ENCODE measurements at regions not wholly inside any gene's neighbourhood (a gene's known extent, or its start where the extent isn't known, plus 50 kb on each side); places are given as distances from the start of the nearest gene placed in this dataset.

DNA sequence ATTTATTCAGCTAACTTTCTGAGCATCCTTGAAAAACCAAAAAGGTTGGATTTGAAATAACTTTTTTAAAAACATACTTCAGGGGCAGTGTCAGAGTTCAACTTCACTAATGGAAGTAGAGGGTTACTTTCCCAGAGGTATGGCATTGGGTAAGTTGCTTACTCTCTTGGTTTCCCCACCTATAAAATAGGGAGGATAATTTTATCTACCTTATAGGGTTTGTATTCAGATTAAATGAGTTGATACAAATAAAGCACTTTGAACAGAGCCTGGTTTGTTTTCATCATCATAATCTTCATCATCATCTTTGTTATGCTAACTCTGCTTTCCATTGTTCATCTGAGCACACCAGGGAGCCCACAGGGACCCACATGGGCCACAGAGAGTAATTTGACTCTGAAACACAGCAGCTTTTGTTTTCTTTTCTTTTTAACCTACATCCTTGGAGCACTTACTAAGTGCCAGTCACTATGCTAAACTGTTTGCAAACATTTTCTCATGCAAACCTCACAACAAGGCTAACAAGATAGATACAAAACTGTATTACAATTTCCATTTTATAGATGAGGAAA is 179.1 kb upstream of the SLC24A2 start:
- Histone ChIP-seq H3K9ac (ENCODE audit: low read depth, low read length, poor library complexity) (no peak overlapping the region), H2BK12ac (ENCODE audit: low read length) (no peak overlapping the region), H3K4me3 (ENCODE audit: low read length in 2 of 2) (no peak overlapping the region), H3K4ac (ENCODE audit: low read length) (no peak overlapping the region), H2AFZ (ENCODE audit: low read length) (no peak overlapping the region), H3K4me1 (ENCODE audit: control insufficient read depth in 2 of 2, insufficient read depth in 1 of 2, low read depth in 1 of 2, low read length in 2 of 2) (peaks cover 0 to 8% of the 10 kb centered on the region in 2 donors), H2BK120ac (ENCODE audit: low read depth, low read length) (no peak overlapping the region), H2BK15ac (ENCODE audit: low read length) (no peak overlapping the region), H3K27me3 (ENCODE audit: control insufficient read depth in 3 of 3, insufficient read depth in 3 of 3, low read depth in 1 of 3, low read length in 3 of 3) (no peaks in the 10 kb centered on the region), H3K23ac (ENCODE audit: low read depth, low read length, poor library complexity) (no peak overlapping the region), H2BK5ac (ENCODE audit: low read length) (no peak overlapping the region), H3K4me2 (ENCODE audit: insufficient read depth, low read length, poor library complexity, severe bottlenecking) (no peak overlapping the region), H3K14ac (ENCODE audit: low read length) (no peak overlapping the region), H4K8ac (ENCODE audit: low read depth, low read length) (no peak overlapping the region), H3K18ac (ENCODE audit: low read length) (no peak overlapping the region), H3K36me3 (replicated peaks in 1 of 2; ENCODE audit: control insufficient read depth in 2 of 2, insufficient read depth in 2 of 2, low read length in 2 of 2) (no peaks in the 10 kb centered on the region), H3K27ac (replicated peaks; ENCODE audit: low read length) (no peak overlapping the region), H3K79me1 (ENCODE audit: low read depth, low read length) (no peaks in the 10 kb centered on the region), H4K91ac (ENCODE audit: low read depth, low read length, poor library complexity) (no peak overlapping the region), H2AK5ac (ENCODE audit: low read depth, low read length) (no peak overlapping the region), H3K9me3 (replicated peaks in 1 of 2; ENCODE audit: control insufficient read depth in 2 of 2, insufficient read depth in 1 of 2, low read depth in 1 of 2, low read length in 2 of 2) (no peaks in the 10 kb centered on the region)
- no peak for DNase-seq (ENCODE audit: low spot score)

- no peak overlapping the region for H3K4me2 ChIP-seq (ENCODE audit: insufficient read depth, low read length, poor library complexity, severe bottlenecking)
- no peak overlapping the region for H3K18ac ChIP-seq (ENCODE audit: low read length)
- no peak overlapping the region for H2BK5ac ChIP-seq (ENCODE audit: low read length)
- H3K4me1 ChIP-seq (ENCODE audit: control insufficient read depth in 2 of 2, insufficient read depth in 1 of 2, low read depth in 1 of 2, low read length in 2 of 2), result peaks cover 0 to 8% of the 10 kb centered on the region in 2 donors
- H3K27me3 ChIP-seq (ENCODE audit: control insufficient read depth in 3 of 3, insufficient read depth in 3 of 3, low read depth in 1 of 3, low read length in 3 of 3), result no peaks in the 10 kb centered on the region
- no peak overlapping the region for H2BK15ac ChIP-seq (ENCODE audit: low read length)
- H3K79me1 ChIP-seq (ENCODE audit: low read depth, low read length), result no peaks in the 10 kb centered on the region
- H3K14ac ChIP-seq (ENCODE audit: low read length), result no peak overlapping the region
- H3K9ac ChIP-seq (ENCODE audit: low read depth, low read length, poor library complexity), result no peak overlapping the region
- no peaks in the 10 kb centered on the region for H3K36me3 ChIP-seq (replicated peaks in 1 of 2; ENCODE audit: control insufficient read depth in 2 of 2, insufficient read depth in 2 of 2, low read length in 2 of 2)
- H3K4me3 ChIP-seq (ENCODE audit: low read length in 2 of 2), result no peak overlapping the region
- H2BK120ac ChIP-seq (ENCODE audit: low read depth, low read length), result no peak overlapping the region
- H3K9me3 ChIP-seq (replicated peaks in 1 of 2; ENCODE audit: control insufficient read depth in 2 of 2, insufficient read depth in 1 of 2, low read depth in 1 of 2, low read length in 2 of 2), result no peaks in the 10 kb centered on the region
- no peak overlapping the region for H3K27ac ChIP-seq (replicated peaks; ENCODE audit: low read length)
- H2AFZ ChIP-seq (ENCODE audit: low read length), result no peak overlapping the region
- H3K23ac ChIP-seq (ENCODE audit: low read depth, low read length, poor library complexity), result no peak overlapping the region
- H2AK5ac ChIP-seq (ENCODE audit: low read depth, low read length), result no peak overlapping the region
- no peak for DNase-seq (ENCODE audit: low spot score)
- no peak overlapping the region for H4K91ac ChIP-seq (ENCODE audit: low read depth, low read length, poor library complexity)
- H4K8ac ChIP-seq (ENCODE audit: low read depth, low read length), result no peak overlapping the region
- no peak overlapping the region for H3K4ac ChIP-seq (ENCODE audit: low read length)
- H2BK12ac ChIP-seq (ENCODE audit: low read length), result no peak overlapping the region
- no CpG with 5 or more reads among the region's 1 CpG for WGBS, 2 donors (ENCODE audit: extremely low coverage in 2 of 2, insufficient read length in 2 of 2, insufficient replicate concordance in 1 of 2)
These were observed 178.5 kb upstream of the SLC24A2 start for GRCh38 chr9:19967216-19967887.

GRCh38 chr9:19965336-19965735 is 176.5 kb upstream of the SLC24A2 start:
- H3K9ac ChIP-seq (ENCODE audit: low read depth, low read length, poor library complexity), result no peak overlapping the region
- H3K27ac ChIP-seq (replicated peaks; ENCODE audit: low read length), result no peak overlapping the region
- H2BK12ac ChIP-seq (ENCODE audit: low read length), result no peak overlapping the region
- no peak overlapping the region for H3K4me2 ChIP-seq (ENCODE audit: insufficient read depth, low read length, poor library complexity, severe bottlenecking)
- H4K8ac ChIP-seq (ENCODE audit: low read depth, low read length), result no peak overlapping the region
- no CpG with 5 or more reads among the region's 4 CpGs for WGBS, 2 donors (ENCODE audit: extremely low coverage in 2 of 2, insufficient read length in 2 of 2, insufficient replicate concordance in 1 of 2)
- H3K18ac ChIP-seq (ENCODE audit: low read length), result no peak overlapping the region
- peaks cover 0 to 8% of the 10 kb centered on the region in 2 donors for H3K4me1 ChIP-seq (ENCODE audit: control insufficient read depth in 2 of 2, insufficient read depth in 1 of 2, low read depth in 1 of 2, low read length in 2 of 2)
- H3K4ac ChIP-seq (ENCODE audit: low read length), result no peak overlapping the region
- no peaks in the 10 kb centered on the region for H3K36me3 ChIP-seq (replicated peaks in 1 of 2; ENCODE audit: control insufficient read depth in 2 of 2, insufficient read depth in 2 of 2, low read length in 2 of 2)
- H3K4me3 ChIP-seq (ENCODE audit: low read length in 2 of 2), result no peak overlapping the region
- DNase-seq (ENCODE audit: low spot score), result no peak
- no peak overlapping the region for H4K91ac ChIP-seq (ENCODE audit: low read depth, low read length, poor library complexity)
- H2AK5ac ChIP-seq (ENCODE audit: low read depth, low read length), result no peak overlapping the region
- H3K27me3 ChIP-seq (ENCODE audit: control insufficient read depth in 3 of 3, insufficient read depth in 3 of 3, low read depth in 1 of 3, low read length in 3 of 3), result no peaks in the 10 kb centered on the region
- H3K14ac ChIP-seq (ENCODE audit: low read length), result no peak overlapping the region
- no peak overlapping the region for H2BK120ac ChIP-seq (ENCODE audit: low read depth, low read length)
- H2BK5ac ChIP-seq (ENCODE audit: low read length), result no peak overlapping the region
- H3K9me3 ChIP-seq (replicated peaks in 1 of 2; ENCODE audit: control insufficient read depth in 2 of 2, insufficient read depth in 1 of 2, low read depth in 1 of 2, low read length in 2 of 2), result no peaks in the 10 kb centered on the region
- no peaks in the 10 kb centered on the region for H3K79me1 ChIP-seq (ENCODE audit: low read depth, low read length)
- no peak overlapping the region for H2BK15ac ChIP-seq (ENCODE audit: low read length)
- H2AFZ ChIP-seq (ENCODE audit: low read length), result no peak overlapping the region
- H3K23ac ChIP-seq (ENCODE audit: low read depth, low read length, poor library complexity), result no peak overlapping the region

GRCh38 chr9:19947996-19948395 is 159.2 kb upstream of the SLC24A2 start:
- Histone ChIP-seq H3K79me1 (ENCODE audit: low read depth, low read length) (no peaks in the 10 kb centered on the region), H3K23ac (ENCODE audit: low read depth, low read length, poor library complexity) (no peak overlapping the region)

More at GRCh38 chr9:19947996-19948395, 159.2 kb upstream of the SLC24A2 start:
- no peaks in the 10 kb centered on the region for H3K9me3 ChIP-seq (replicated peaks in 1 of 2; ENCODE audit: control insufficient read depth in 2 of 2, insufficient read depth in 1 of 2, low read depth in 1 of 2, low read length in 2 of 2)
- no peaks in the 10 kb centered on the region for H3K27me3 ChIP-seq (ENCODE audit: control insufficient read depth in 3 of 3, insufficient read depth in 3 of 3, low read depth in 1 of 3, low read length in 3 of 3)
- no peak overlapping the region for H3K4me2 ChIP-seq (ENCODE audit: insufficient read depth, low read length, poor library complexity, severe bottlenecking)
- H2BK5ac ChIP-seq (ENCODE audit: low read length), result no peak overlapping the region
- no peak overlapping the region for H2BK120ac ChIP-seq (ENCODE audit: low read depth, low read length)
- no peak overlapping the region for H2AK5ac ChIP-seq (ENCODE audit: low read depth, low read length)
- no peak overlapping the region for H2AFZ ChIP-seq (ENCODE audit: low read length)
- H3K18ac ChIP-seq (ENCODE audit: low read length), result no peak overlapping the region
- DNase-seq (ENCODE audit: low spot score), result no peak
- H4K91ac ChIP-seq (ENCODE audit: low read depth, low read length, poor library complexity), result no peak overlapping the region
- no peak overlapping the region for H3K4ac ChIP-seq (ENCODE audit: low read length)
- WGBS, 2 donors (ENCODE audit: extremely low coverage in 2 of 2, insufficient read length in 2 of 2, insufficient replicate concordance in 1 of 2), result no CpG with 5 or more reads among the region's 1 CpG
- H2BK15ac ChIP-seq (ENCODE audit: low read length), result no peak overlapping the region
- no peak overlapping the region for H4K8ac ChIP-seq (ENCODE audit: low read depth, low read length)
- H3K9ac ChIP-seq (ENCODE audit: low read depth, low read length, poor library complexity), result no peak overlapping the region
- no peak overlapping the region for H3K27ac ChIP-seq (replicated peaks; ENCODE audit: low read length)
- no peak overlapping the region for H2BK12ac ChIP-seq (ENCODE audit: low read length)
- H3K36me3 ChIP-seq (replicated peaks in 1 of 2; ENCODE audit: control insufficient read depth in 2 of 2, insufficient read depth in 2 of 2, low read length in 2 of 2), result no peaks in the 10 kb centered on the region
- H3K4me3 ChIP-seq (ENCODE audit: low read length in 2 of 2), result no peak overlapping the region
- no peak overlapping the region for H3K14ac ChIP-seq (ENCODE audit: low read length)
- peaks cover 0 to 2% of the 10 kb centered on the region in 2 donors for H3K4me1 ChIP-seq (ENCODE audit: control insufficient read depth in 2 of 2, insufficient read depth in 1 of 2, low read depth in 1 of 2, low read length in 2 of 2)

Data from neuronal stem cell (in vitro differentiated cells).